DMS53 treated with DMSO at 0.1 percent for 48 hours (cell line): ENCODE measurements at regions not wholly inside any gene's neighbourhood (a gene's known extent, or its start where the extent isn't known, plus 50 kb on each side); places are given as distances from the start of the nearest gene placed in this dataset.

Experiments used
- DNase-seq: peaks from one replicate; lab custom pipeline; 2025; ENCODE audit not compliant: unreplicated experiment; lab: John Stamatoyannopoulos, UW

DNA sequence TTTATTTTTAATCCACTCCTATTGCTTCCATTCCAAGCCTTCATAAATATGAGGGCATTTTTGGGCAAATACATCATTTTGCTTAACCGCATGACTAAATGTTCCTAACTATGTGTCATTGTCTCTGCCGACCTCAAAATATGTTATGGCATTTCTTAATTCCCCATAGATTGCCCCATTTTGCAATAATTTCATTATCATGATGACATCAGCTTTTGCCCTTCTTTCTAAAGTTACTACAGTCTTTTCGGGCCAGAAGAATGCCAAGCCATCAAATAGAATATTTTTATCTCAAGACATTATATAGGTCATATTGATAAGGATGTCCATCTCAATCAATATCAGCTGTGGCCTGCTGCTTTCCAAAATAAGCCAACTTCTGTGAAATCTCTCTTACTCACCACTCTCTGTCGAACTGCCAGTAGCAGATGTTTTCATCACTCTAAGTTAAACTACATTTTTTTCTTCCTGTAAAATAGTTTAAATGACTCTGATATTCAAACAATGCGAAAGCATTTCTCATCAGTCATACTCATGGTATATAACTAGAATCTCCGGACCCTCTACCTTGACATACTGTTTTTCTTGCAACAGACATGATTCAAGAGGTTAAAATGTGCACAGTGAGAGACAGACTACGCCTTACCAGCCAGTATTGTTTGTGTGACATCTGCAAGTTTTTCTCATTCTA, 1254.6 kb upstream of the CELF2 start:
- DNase-seq: no peak

DNA sequence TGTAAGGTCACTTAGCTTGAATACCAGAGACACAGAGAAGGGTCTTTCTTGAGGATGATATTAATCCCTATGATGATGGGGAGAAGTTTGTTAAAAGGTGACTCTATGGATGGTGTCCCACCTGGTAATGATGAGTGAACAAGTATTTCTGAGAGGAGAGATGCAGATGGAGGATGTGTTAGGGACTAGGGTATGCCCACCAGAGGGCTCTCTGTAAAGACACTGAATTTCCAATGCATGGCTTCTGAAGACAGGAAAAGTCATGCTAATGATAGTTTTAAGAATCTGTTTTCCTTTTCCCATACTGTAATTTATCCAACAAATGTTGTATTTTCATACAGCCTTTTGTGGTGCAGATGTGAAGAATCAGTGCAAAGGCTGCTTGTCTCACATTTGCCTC, 1250.9 kb upstream of the CELF2 start:
- no peak for DNase-seq

GRCh38 chr10:9781666-9782065, 1236.0 kb upstream of the CELF2 start:
- DNase-seq: no peak

DNA sequence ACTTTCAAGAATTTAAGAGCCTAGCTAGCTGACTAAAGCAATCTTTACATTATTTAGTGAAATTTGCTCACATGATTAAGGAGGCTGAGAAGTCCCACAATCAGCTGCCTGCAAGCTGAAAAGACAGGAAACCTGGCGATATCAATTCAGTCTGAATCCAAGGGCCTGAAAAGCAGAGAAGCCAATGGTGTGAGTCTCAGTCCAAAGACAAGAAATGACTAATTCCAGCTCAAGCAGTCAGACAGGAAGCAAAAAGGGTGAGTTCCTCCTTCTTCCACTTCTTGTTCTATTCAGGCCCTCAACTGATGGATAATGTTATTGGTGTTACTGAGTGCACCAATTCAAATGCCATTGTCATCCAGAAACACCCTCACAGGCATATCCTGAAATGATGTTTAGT, 1231.6 kb upstream of the CELF2 start:
- no peak for DNase-seq

- no peak for DNase-seq
Measured at GRCh38 chr10:9786576-9786975, 1231.1 kb upstream of the CELF2 start.

DNA sequence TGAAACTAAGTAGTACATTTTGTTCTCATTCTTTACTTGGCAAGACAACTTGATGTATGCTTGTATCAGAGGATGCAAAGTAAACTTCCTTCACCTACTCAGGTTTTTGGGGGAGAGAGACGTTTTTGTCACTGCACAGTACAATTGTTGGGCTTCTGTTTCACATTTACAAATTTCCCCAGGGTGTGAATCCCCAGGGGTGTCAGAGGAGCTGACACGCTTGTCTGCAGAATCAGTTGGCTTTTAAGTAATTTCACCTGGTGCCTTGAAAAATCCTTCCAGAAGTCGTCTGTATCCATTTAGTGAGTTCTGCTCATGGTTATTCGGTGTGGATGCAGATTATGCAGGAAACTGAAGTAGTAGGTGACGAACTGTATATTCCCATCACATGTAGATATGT, 1227.7 kb upstream of the CELF2 start:
- no peak for DNase-seq

DNA sequence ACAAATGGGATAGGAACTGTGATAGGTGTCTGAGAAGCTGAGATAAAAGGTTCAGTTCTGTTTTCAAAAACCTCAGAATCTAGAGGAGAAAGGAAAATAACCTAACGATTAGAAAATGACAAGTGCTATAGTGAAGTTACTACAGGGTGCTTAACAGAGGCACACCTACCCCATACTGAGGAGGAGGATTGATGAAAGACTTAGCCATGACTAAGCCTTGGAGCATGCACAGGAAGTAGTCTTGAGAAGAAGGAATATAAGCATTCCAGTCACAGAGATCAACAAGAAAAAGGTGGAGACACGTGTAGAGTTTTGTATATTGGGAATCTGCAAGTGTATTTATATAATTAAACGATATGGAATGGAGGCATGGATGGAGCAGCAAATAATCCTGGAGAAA, 1225.5 kb upstream of the CELF2 start:
- no peak for DNase-seq

- DNase-seq: no peak
Measured at GRCh38 chr10:9796564-9796963, 1221.1 kb upstream of the CELF2 start.

DNA sequence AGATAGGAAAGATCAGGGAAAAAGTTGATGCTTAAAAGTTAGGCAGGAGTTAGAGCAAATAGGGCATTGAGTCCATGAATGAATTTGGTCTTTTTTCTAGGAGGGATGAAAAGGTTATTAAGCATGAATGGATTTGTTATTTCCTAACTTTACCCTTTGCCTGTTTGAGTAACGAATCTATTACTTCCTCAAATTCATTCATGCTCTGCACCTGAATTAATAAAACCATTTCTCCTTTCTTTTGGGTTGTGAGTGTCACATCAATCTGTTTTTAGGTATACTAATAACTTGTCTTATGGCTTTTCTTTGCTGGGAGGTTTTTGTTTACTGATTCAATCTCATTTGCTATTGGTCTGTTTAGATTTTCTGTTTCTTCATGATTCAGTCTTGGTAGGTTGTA, 1217.7 kb upstream of the CELF2 start:
- no peak for DNase-seq

DNA sequence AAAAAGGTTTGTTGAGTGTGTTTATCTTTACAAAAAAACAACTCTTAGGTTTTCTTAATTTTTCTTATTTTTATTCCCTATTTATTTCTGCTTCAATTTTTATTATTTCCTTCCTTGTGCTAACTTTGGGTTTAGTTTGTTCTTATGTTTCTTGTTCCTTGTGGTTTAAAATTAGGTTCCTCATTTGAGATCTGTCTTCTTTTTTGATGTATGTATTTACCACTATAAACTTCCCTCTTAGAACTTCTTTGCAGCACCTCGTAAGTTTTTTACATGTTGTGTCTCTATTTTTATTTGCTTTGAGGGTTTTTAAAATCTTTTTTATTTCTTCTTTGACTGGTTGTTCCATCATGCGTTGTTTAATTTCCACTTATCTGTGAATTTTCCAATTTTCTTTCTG, 1217.1 kb upstream of the CELF2 start:
- DNase-seq: no peak

DNA sequence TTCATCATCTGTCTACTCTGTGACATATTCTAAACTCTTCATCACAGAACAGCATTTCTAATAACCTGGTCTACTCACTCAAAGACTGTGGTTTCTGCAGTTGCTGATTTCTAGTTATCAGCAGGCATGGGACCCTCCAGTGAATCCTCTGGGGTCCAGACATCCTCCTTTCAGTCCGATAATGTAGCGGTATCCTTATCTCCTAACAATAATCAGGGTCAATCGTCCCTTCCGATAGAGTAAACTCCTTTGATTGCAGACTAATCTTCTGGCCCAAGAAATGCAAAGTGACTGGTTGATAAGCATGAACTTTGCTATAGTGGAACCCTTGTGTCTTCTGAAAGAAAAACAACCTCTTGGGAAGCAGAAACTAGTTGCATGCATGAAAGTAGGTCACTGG, 1209.8 kb upstream of the CELF2 start:
- no peak for DNase-seq

- no peak for DNase-seq
Measured at GRCh38 chr10:9811601-9812000, 1206.1 kb upstream of the CELF2 start.

GRCh38 chr10:9814285-9814864, 1203.3 kb upstream of the CELF2 start:
- DNase-seq: no peak

DNA sequence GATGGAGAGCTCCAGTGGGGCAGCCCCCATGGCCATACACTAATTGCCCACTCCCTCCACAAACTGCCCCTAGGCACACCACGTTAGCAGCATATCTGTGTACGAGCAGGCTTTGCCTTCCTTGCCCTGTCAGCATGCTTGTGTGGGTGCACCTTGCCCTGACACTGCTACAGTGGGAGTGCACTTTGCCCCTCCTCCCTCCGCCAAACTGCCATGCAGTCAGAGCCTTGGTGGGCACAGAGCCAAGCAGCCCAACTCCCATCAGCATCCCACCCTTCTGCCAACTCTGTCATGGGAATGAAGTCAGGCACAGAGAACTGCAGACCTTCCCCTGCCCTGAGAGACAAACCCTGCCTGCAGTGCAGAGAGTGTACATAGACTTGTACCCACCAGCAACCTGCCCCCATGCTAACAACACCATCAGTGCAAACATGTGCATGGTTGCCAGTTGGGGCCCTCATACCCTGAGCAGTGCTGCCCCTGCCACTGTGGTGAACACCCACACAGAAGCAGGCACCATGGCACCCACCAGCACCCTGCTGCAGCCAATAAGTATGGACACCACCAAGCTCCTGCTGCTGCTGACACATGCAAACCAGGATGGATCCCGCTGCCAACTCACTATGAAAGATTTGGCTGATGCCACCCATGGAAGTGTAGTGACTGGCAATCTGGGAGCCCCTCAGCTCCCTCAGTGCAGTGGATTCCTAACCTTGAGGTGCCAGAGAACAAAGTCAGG, 1197.7 kb upstream of the CELF2 start:
- DNase-seq: no peak

- DNase-seq: peak; percentile 64
Measured at GRCh38 chr10:9823268-9823930, 1194.3 kb upstream of the CELF2 start.

- no peak for DNase-seq
Measured at GRCh38 chr10:9824631-9825071, 1193.0 kb upstream of the CELF2 start.

DNA sequence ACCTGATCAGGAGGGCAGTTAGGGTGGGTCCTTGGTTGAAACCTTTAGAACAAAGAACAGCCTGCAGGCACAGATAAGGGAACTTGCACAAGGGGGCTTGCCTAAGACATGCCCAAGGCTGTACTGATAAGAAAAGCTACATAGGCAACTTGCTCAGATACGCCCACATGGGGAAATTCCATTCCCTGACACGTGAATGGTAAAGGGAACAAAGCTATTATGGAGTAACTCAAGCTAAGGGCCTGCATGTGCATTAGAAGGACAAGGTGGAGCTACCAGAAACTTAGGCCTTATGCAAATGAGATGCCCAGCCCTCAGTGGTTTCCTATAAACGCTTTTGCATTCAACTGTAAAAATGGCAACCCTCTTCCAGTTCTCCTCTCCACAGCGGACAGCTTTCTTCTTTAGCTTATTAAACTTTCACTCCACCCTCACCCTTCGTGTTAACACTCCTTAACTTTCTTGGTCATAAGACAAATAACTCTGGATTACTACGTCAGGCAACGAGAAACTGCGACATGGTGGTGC, 1192.1 kb upstream of the CELF2 start:
- DNase-seq: no peak

- no peak for DNase-seq
Measured at GRCh38 chr10:9828110-9828509, 1189.6 kb upstream of the CELF2 start.

GRCh38 chr10:9833942-9834341, 1183.7 kb upstream of the CELF2 start:
- peak; percentile 94 for DNase-seq

DNA sequence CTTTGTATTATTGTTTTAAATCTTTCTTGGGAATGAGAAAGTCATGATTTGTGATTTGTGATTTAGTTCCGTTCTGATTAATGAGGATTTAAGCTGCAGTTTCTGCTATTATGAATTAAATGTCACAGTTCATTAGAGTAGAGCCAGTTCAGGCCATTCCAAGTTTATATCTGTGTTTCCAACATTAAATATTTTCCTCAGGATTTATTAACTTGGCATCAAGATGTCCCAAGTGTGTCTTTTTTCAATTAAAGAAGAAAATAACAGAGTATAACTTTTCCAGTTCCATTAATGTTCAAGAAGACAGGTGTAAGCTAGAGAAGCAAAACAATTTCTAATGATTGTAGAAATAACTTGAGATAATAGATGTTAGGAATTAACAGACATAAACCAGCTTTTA, 1183.2 kb upstream of the CELF2 start:
- no peak for DNase-seq

- DNase-seq: no peak
Measured at GRCh38 chr10:9845075-9845474, 1172.6 kb upstream of the CELF2 start.

DNA sequence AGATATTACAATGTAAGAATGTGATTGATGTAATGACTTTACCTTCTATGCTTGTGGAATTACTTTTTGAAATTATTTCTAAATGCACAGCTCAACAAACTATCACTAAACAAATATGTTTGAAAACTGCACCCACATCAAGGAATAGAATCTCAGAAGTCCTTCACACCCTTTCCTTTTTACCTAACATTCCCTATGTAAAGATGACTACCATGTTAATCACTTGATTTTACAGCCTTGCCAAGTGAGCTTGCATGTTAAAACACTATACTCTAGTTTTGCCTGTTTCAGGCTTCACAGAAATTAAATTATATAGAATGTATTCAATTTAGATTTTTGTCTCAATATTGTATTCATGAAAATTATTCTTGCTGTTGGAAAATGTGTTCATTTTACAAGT, 1169.4 kb upstream of the CELF2 start:
- DNase-seq: no peak
